Activated gamma-delta T cell (primary cell): ENCODE measurements at regions not wholly inside any gene's neighbourhood (a gene's known extent, or its start where the extent isn't known, plus 50 kb on each side); places are given as distances from the start of the nearest gene placed in this dataset.

Experiments
- DNase-seq: peaks from one replicate; lab custom pipeline; 2025; lab: John Stamatoyannopoulos, UW

DNA sequence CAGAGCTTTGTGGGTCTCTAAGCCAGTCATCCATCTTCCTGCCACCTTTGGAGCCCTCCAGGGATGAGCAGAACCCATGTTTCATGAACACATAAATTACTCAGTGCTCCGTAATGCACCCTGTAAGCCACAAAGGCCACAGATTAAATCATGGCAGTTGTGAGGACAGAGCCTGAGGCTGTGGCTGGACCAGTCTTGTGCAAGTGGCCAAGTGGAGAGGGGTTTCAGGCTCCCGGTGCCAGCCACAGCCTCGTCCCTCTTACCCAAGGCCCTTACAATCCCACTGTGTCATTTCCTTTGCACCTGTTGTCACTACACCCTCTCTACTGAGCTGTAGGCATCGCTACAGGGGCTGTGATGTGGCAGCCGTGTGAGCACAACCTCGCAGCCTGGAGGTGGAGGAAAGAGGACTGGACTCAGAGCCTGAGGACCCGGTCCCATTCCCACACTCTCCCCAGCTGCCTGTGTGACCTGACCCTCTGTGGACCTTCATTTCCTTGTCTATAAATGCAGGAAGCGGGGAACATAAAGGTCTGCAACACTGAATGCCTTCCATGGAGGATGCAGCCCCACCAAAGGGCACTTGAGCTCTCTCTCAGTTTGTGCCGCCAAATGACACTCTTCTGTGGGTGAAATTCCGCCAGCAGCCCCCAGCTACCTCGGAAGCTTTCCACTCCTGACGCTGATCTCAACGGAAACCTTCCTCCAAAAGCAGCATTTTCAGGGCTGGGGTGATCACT, 792.0 kb downstream of the UQCRFS1 start:
- no peak for DNase-seq

DNA sequence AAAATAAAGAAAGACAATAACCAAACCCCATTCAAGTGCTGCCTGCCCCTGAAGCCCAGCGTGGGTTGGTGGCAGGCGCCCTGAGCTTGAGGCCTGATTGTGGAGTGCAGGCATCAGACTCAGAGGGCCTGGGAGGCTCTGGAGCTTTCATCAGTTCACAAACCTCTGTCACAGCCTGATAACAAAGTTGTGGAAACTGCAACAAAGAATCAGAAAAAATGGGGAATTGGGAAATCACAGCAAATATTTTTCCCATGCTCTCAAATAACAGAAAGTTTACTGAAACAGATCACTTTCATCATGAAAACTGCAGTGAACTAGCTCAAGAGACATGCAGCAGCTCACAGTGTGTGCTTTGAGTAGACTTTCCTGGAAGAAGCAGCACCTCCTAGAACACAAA, 793.6 kb downstream of the UQCRFS1 start:
- no peak for DNase-seq

GRCh38 chr19:28417361-28417760, 795.6 kb downstream of the UQCRFS1 start:
- DNase-seq = no peak

DNA sequence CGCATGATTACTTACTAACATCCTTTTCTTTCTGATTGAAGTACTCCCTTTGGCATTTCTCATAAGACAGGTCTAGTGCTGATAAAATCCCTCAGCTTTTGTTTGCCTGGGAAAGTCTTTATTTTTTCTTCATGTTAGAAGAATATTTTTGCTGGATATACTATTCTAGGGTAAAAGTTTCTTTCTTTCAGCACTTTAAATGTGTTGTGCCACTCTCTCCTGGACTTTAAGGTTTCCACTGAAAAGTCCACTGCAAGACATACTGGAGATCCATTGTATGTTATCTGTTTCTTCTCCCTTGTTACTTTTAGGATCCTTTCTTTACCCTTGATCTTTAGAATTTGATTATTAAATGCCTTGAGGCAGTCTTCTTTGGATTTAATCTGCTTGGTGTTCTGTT, 796.7 kb downstream of the UQCRFS1 start:
- no peak for DNase-seq

DNA sequence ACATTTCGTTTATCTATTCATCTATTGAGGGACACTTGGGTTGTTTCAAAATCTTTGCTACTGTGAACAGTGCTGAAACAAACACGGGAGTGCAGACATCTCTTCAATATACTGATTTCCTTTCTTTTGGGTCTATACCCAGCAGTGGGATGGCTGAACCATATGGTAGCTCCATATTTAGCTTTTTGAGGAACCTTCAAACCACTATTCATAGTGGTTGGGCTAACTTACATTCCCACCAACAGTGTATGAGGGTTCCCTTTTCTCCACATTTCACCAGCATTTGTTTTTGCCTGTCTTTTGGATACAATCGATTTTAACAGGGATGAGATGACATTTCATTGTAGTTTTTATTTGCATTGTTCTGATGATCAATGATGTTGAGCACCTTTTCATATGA, 798.2 kb downstream of the UQCRFS1 start:
- DNase-seq = no peak

- DNase-seq = no peak
Observed at GRCh38 chr19:28409859-28410258, 803.1 kb downstream of the UQCRFS1 start.

- DNase-seq = no peak
Observed at GRCh38 chr19:28406966-28407365, 806.0 kb downstream of the UQCRFS1 start.

DNA sequence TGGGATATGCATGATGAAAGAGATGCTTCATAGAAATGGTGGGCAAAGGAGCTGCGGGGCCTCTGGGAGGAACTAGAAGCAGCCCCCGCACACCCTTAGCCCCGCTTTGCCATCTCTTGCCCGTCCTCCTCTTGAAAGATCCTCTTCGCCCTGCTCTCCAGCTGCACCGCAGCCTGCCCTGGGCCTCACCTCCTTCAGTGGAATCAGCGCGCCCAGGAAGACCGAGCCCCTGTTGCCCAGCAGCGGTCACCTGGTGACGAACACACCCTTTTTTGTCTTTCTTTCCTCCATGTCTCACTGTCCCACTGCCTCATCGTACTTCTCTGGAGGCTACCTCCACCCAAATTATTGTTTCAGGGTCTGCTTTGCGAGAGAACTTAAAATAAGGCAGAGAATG, 807.6 kb downstream of the UQCRFS1 start:
- DNase-seq = no peak

GRCh38 chr19:28404472-28404871, 808.5 kb downstream of the UQCRFS1 start:
- no peak for DNase-seq

GRCh38 chr19:28403690-28404089, 809.3 kb downstream of the UQCRFS1 start:
- no peak for DNase-seq

GRCh38 chr19:28402701-28403290, 810.2 kb downstream of the UQCRFS1 start:
- no peak for DNase-seq

GRCh38 chr19:28401739-28402424, 811.1 kb downstream of the UQCRFS1 start:
- DNase-seq = no peak

DNA sequence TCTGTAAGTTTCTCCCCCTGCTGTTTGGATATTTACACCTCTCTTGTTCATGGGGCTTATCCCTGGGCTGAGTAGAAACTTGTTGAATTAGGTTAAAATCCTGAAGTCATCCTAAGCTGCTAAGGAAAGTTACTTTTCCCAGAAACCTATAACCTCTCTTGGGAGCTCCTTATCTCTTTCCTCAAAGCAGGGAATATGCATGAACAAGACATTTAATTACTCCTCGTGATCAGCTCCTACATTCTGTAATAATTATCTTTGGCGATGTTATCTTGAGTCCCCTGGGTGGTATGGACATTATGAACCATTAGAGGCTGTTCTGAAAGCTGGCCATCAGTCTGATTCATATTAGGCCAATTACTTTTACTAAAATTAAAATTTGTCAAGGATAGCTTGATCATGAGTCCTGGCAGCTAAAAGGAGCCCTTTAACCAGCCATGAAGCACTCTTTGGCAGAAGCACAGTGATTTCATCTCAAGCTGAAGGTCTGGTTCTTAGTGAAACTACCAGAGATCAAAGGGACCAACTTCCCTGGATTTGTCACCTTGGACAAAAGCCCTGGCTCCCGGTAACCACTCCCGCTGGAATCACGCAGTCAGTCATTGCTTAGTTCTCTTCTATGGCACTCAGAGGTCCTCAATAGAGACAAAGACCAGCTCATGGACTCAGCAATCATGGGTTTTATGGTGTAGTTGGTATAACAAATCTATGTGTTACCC, 811.8 kb downstream of the UQCRFS1 start:
- no peak for DNase-seq

DNA sequence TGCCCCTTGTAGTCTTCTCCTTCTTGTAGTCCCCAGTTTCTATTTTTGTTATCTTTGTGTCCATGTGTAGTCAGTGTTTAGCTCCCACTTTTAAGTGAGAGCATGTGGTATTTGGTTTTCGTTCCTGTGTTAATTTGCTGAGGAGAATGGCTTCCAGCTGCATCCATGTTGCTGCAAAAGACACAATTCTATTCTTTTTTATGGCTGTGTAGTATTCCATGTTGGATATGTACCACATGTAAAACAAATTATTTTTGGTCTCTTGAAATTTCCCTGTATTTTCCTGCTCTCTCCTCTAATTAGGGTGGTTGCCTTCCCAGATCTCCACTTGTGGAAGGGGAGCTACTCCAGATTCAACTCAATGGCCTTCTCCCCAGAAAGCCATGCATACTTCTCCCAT, 813.8 kb downstream of the UQCRFS1 start:
- no peak for DNase-seq

DNA sequence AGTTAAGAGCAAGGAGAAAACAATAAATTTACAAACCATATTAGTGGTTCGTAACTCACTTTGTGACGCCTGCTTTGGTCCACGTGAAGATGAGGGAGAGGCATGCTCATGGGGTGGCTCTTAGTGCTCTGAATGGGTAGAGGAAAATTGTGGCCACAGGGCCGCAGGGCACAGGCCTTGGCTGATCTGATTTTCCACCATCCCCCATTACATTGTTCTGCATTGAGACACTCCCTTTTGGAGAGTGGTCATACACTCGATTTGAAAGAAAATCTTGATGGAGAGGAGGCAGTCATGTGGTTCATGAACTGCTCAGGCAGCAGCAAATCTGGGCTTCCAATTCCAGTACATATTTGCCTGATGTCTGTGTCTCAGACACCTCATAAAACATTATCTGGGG, 815.2 kb downstream of the UQCRFS1 start:
- DNase-seq = no peak

DNA sequence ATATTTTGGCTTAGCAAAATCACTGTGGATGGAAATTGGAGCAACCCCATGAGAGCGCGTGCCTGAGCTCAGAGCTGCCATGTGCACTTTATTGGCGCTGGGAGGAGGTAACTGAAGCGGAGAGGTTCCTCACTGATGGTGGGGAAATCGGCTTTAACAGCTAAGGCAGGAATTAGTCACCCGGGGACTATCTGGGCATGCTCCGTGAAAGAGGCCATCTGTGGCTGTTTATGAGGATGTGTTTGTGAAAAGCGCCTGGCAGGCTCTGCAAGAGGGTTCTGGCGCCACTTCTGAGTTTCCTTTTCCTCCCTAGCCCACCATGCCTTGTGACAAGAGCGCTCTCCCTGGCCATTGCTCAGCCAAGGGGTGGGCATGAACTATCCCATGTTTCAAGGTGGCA, 815.6 kb downstream of the UQCRFS1 start:
- DNase-seq = no peak

- no peak for DNase-seq
Observed at GRCh38 chr19:28396287-28396831, 816.6 kb downstream of the UQCRFS1 start.

DNA sequence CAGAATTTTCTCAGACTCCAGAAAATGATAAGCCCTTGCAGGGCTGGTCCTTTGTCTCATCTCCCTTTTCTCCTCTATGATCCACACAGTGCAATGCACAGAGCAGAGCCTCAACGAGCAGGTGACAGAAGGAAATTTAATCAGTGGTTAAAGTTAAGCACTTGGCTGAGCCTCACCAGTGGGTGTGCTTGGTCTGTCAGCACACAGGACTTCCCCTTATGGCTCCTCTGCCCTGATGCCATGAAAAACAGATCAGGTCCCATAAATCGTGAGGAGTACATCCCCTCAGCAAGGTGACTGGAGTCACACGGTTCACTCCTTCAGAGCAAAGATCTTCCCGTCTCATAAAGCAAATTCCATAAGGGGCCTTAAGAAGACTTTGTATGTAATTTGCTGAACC, 818.2 kb downstream of the UQCRFS1 start:
- no peak for DNase-seq

GRCh38 chr19:28393574-28394336, 819.2 kb downstream of the UQCRFS1 start:
- no peak for DNase-seq

DNA sequence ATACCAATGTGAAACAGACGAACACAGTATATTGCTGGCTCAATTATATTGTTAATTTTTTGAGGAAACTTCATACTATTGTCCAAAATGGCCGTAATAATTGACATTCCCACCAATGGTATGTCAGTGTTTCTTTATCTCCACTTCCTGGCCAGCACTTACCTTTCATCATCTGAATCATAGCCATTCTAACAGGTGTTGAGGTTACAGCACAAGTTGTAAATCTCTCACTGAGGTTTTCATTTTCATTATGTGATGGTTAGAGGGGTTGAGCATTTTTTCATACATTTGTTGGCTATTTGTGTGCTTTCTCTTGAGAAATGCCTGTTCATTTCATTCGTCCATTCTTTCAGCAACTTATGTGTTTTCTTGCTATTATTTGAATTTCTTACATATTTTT, 824.0 kb downstream of the UQCRFS1 start:
- no peak for DNase-seq

GRCh38 chr19:28387507-28387906, 825.4 kb downstream of the UQCRFS1 start:
- no peak for DNase-seq

DNA sequence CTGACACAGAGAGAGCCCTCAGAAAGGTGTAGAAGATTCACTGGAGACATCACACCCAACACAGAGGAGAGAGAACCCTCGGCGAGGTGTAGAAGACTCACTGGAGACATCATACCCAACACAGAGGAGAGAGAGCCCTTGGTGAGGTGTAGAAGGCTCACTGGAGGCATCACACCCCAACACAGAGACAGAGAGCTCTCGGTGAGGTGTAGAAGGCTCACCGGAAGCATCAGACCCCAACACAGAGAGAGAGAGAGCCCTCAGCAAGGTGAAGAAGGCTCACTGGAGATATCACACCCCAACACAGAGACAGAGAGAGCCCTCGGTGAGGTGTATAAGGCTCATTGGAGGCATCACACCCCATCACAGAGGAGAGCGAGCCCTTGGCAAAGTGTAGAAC, 826.5 kb downstream of the UQCRFS1 start:
- no peak for DNase-seq
